Trophoblast cell (in vitro differentiated cells and primary cell): ENCODE measurements at regions not wholly inside any gene's neighbourhood (a gene's known extent, or its start where the extent isn't known, plus 50 kb on each side); places are given as distances from the start of the nearest gene placed in this dataset.

ENCODE experiments used
- DNase-seq, 2 donors: peaks; one replicate each; pipeline ENCODE4 v3.0.0-alpha.2; 2016
- H2AFZ ChIP-seq: 2 replicates; pipeline ENCODE4 v1.6.1; 2013; ENCODE audit warnings: low read length, moderate library complexity, mild to moderate bottlenecking; ENCODE audit not compliant: insufficient read depth, poor library complexity
- H2AK5ac ChIP-seq: 2 replicates; pipeline ENCODE4 v1.6.1; 2013; ENCODE audit warnings: mild to moderate bottlenecking, low read length
- H2BK120ac ChIP-seq: 2 replicates; pipeline ENCODE4 v1.6.1; 2013; ENCODE audit warnings: low read length, mild to moderate bottlenecking, moderate library complexity; ENCODE audit not compliant: insufficient read depth, poor library complexity
- H2BK12ac ChIP-seq: 2 replicates; pipeline ENCODE4 v1.6.1; 2013; ENCODE audit warnings: mild to moderate bottlenecking, low read length, moderate library complexity
- H2BK5ac ChIP-seq: 2 replicates; pipeline ENCODE4 v1.6.1; 2013; ENCODE audit warnings: low read length, low read depth, moderate library complexity, mild to moderate bottlenecking; ENCODE audit not compliant: poor library complexity
- H3K14ac ChIP-seq: 2 replicates; pipeline ENCODE4 v1.6.1; 2013; ENCODE audit warnings: mild to moderate bottlenecking, low read length
- H3K18ac ChIP-seq: 2 replicates; pipeline ENCODE4 v1.6.1; 2013; ENCODE audit warnings: mild to moderate bottlenecking, low read length
- H3K23ac ChIP-seq: 2 replicates; pipeline ENCODE4 v1.6.1; 2013; ENCODE audit warnings: low read length
- H3K27ac ChIP-seq: 2 replicates; pipeline ENCODE4 v1.5.1; 2013; ENCODE audit warnings: low read depth, mild to moderate bottlenecking, inconsistent platforms, low read length, moderate library complexity
- H3K27me3 ChIP-seq: 2 replicates; pipeline ENCODE4 v1.6.1; 2013; ENCODE audit warnings: inconsistent platforms, mild to moderate bottlenecking, low read length, moderate library complexity; ENCODE audit not compliant: insufficient read depth
- H3K36me3 ChIP-seq, 2 experiments: 1 replicate in 1 of 2; 2 replicates in 1 of 2; pipeline ENCODE4 v1.6.1; 2013; ENCODE audit warnings: low read length in 2 of 2, mild to moderate bottlenecking in 2 of 2, moderate library complexity in 1 of 2; ENCODE audit not compliant: insufficient read depth in 2 of 2, control insufficient read depth in 1 of 2
- H3K4ac ChIP-seq: 2 replicates; pipeline ENCODE4 v1.6.1; 2013; ENCODE audit warnings: low read depth, mild to moderate bottlenecking, low read length, moderate library complexity
- H3K4me1 ChIP-seq, 2 experiments: 1 replicate in 1 of 2; 2 replicates in 1 of 2; pipeline ENCODE4 v1.6.1; 2013; ENCODE audit warnings: low read length in 2 of 2, mild to moderate bottlenecking in 2 of 2, moderate library complexity in 1 of 2; ENCODE audit not compliant: insufficient read depth in 2 of 2, control insufficient read depth in 1 of 2
- H3K4me2 ChIP-seq: 2 replicates; pipeline ENCODE4 v1.6.1; 2013; ENCODE audit warnings: inconsistent platforms, mild to moderate bottlenecking, low read length, moderate library complexity
- H3K4me3 ChIP-seq: 2 replicates; pipeline ENCODE4 v1.5.1; 2013; ENCODE audit warnings: mild to moderate bottlenecking, low read depth, low read length, inconsistent platforms
- H3K79me1 ChIP-seq: one replicate; pipeline ENCODE4 v1.6.1; 2013; ENCODE audit warnings: low read length
- H3K79me2 ChIP-seq: 2 replicates; pipeline ENCODE4 v1.6.1; 2013; ENCODE audit warnings: low read length, mild to moderate bottlenecking; ENCODE audit not compliant: control insufficient read depth, insufficient read depth, poor library complexity
- H3K9ac ChIP-seq: 2 replicates; pipeline ENCODE4 v1.6.1; 2013; ENCODE audit warnings: mild to moderate bottlenecking, low read length
- H3K9me3 ChIP-seq: 2 replicates; pipeline ENCODE4 v1.6.1; 2013; ENCODE audit warnings: low read depth, mild to moderate bottlenecking, control low read depth, inconsistent platforms, low read length; ENCODE audit not compliant: insufficient read depth
- H4K12ac ChIP-seq: 2 replicates; pipeline ENCODE4 v1.6.1; 2013; ENCODE audit warnings: low read depth, mild to moderate bottlenecking, low read length, moderate library complexity
- H4K8ac ChIP-seq: 2 replicates; pipeline ENCODE4 v1.6.1; 2013; ENCODE audit warnings: low read depth, mild to moderate bottlenecking, low read length, moderate library complexity
- H4K91ac ChIP-seq: one replicate; pipeline ENCODE4 v1.6.1; 2013; ENCODE audit warnings: low read depth, mild to moderate bottlenecking, low read length, moderate library complexity
- WGBS: extraction: QIAGEN DNeasy Blood & Tissue Kit; methylation state at CpG from one replicate; pipeline ENCODE4 v1.1.7; 2013; ENCODE audit warnings: missing lambda C conversion rate; ENCODE audit not compliant: insufficient read length, insufficient coverage; ENCODE audit errors: extremely low coverage; 5-methylcytosine and 5-hydroxymethylcytosine counted together

- no peaks in the 10 kb centered on the region for H3K9me3 ChIP-seq
- H2BK5ac ChIP-seq: no peak overlapping the region
- H3K79me2 ChIP-seq: no peaks in the 10 kb centered on the region
- no peak overlapping the region for H3K23ac ChIP-seq
- H3K4ac ChIP-seq: no peak overlapping the region
- H3K9ac ChIP-seq: no peak overlapping the region
- H4K8ac ChIP-seq: no peak overlapping the region
- H2AFZ ChIP-seq: no peak overlapping the region
- H2AK5ac ChIP-seq: no peak overlapping the region
- H4K91ac ChIP-seq: no peak overlapping the region
- H4K12ac ChIP-seq: no peak overlapping the region
- H3K4me1 ChIP-seq: no peaks in the 10 kb centered on the region
- H2BK12ac ChIP-seq: no peak overlapping the region
- no peak overlapping the region for H3K18ac ChIP-seq
- H3K79me1 ChIP-seq: no peaks in the 10 kb centered on the region
- H3K14ac ChIP-seq: no peak overlapping the region
- H3K27me3 ChIP-seq: no peaks in the 10 kb centered on the region
- no peak overlapping the region for H3K4me3 ChIP-seq
- H3K36me3 ChIP-seq: no peaks in the 10 kb centered on the region
- no peak overlapping the region for H3K27ac ChIP-seq
- no peak for DNase-seq
- H2BK120ac ChIP-seq: no peak overlapping the region
- no peak overlapping the region for H3K4me2 ChIP-seq
Measured at GRCh38 chr2:183488421-183488820, 364.2 kb downstream of the NUP35 start.

DNA sequence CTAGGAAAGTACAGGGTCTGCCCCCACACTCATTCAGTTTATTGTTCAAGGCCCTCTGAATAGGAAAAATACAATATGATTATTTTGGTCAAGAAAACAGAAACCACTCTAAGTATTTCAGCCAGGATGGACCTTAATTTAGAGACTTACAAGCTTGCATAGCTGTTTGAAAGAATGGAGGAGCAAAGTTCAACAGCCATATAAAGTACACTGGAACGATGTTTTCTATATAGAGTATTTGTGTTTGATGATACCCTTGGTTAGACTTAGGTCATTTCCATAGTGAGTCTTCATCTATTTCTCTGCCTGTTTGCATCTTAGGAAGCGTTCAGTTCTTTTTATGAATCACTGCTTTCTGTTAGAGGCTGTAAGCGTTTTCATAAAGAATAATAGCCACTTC is 366.2 kb downstream of the NUP35 start:
- H3K36me3 ChIP-seq: no peaks in the 10 kb centered on the region
- H2BK5ac ChIP-seq: no peak overlapping the region
- no peak overlapping the region for H3K14ac ChIP-seq
- no peak overlapping the region for H3K4me3 ChIP-seq
- H3K4me2 ChIP-seq: no peak overlapping the region
- no peak overlapping the region for H2AK5ac ChIP-seq
- H4K91ac ChIP-seq: no peak overlapping the region
- no peak overlapping the region for H3K18ac ChIP-seq
- no peaks in the 10 kb centered on the region for H3K79me2 ChIP-seq
- no peak overlapping the region for H3K9ac ChIP-seq
- no peaks in the 10 kb centered on the region for H3K79me1 ChIP-seq
- no peaks in the 10 kb centered on the region for H3K9me3 ChIP-seq
- no peak overlapping the region for H3K23ac ChIP-seq
- no peak overlapping the region for H3K4ac ChIP-seq
- H4K8ac ChIP-seq: no peak overlapping the region
- H3K27me3 ChIP-seq: no peaks in the 10 kb centered on the region
- H2AFZ ChIP-seq: no peak overlapping the region
- H2BK12ac ChIP-seq: no peak overlapping the region
- WGBS: no CpG with 5 or more reads among the region's 3 CpGs
- H3K27ac ChIP-seq: no peak overlapping the region
- H2BK120ac ChIP-seq: no peak overlapping the region
- no peaks in the 10 kb centered on the region for H3K4me1 ChIP-seq
- DNase-seq: no peak
- H4K12ac ChIP-seq: no peak overlapping the region

- Histone ChIP-seq H2BK120ac (no peak overlapping the region), H2AFZ (no peak overlapping the region), H2AK5ac (no peak overlapping the region), H3K4me3 (no peak overlapping the region), H3K23ac (no peak overlapping the region), H3K9me3 (no peaks in the 10 kb centered on the region), H3K4me1 (no peaks in the 10 kb centered on the region), H3K14ac (no peak overlapping the region), H4K12ac (no peak overlapping the region), H3K4ac (no peak overlapping the region), H3K27me3 (no peaks in the 10 kb centered on the region), H2BK12ac (no peak overlapping the region), H4K8ac (no peak overlapping the region), H3K4me2 (no peak overlapping the region), H3K79me1 (no peaks in the 10 kb centered on the region), H3K9ac (no peak overlapping the region), H3K79me2 (no peaks in the 10 kb centered on the region), H4K91ac (no peak overlapping the region), H3K27ac (no peak overlapping the region), H3K18ac (no peak overlapping the region), H2BK5ac (no peak overlapping the region), H3K36me3 (no peaks in the 10 kb centered on the region)
- WGBS: no CpG with 5 or more reads among the region's 2 CpGs
- no peak for DNase-seq
Measured at GRCh38 chr2:183490914-183491313, 366.7 kb downstream of the NUP35 start.

DNA sequence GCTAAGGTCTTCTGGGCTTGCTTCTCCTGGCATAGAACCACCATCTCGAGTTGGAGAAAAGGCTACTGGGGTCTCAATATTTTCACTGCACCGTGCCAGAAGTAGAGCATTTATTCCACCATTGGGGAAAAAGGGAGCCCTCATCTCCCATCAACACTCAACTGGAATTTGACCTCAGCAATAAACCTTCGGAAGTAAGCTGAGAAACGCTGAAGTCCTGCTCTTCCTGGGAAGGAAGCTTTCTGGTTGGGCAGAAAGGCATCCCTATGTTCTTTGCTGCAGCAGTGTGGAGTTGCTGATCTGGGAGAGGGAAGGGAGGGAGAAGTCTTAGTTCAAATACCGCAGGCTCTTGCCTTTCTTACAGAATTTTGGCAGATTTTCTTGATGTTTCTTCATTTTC is 368.8 kb downstream of the NUP35 start:
- Histone ChIP-seq H2BK5ac (no peak overlapping the region), H3K18ac (no peak overlapping the region), H3K4me1 (no peaks in the 10 kb centered on the region), H3K79me1 (no peaks in the 10 kb centered on the region), H3K9me3 (no peaks in the 10 kb centered on the region), H3K4me2 (no peak overlapping the region), H2AK5ac (no peak overlapping the region), H3K14ac (no peak overlapping the region), H2BK12ac (no peak overlapping the region), H3K36me3 (no peaks in the 10 kb centered on the region), H4K12ac (no peak overlapping the region), H3K9ac (no peak overlapping the region), H4K8ac (no peak overlapping the region), H3K4me3 (no peak overlapping the region), H3K27me3 (no peaks in the 10 kb centered on the region), H2BK120ac (no peak overlapping the region), H3K4ac (no peak overlapping the region), H4K91ac (no peak overlapping the region), H3K27ac (no peak overlapping the region), H3K23ac (no peak overlapping the region), H2AFZ (no peak overlapping the region), H3K79me2 (no peaks in the 10 kb centered on the region)
- no peak for DNase-seq
- WGBS: no CpG with 5 or more reads among the region's 5 CpGs

GRCh38 chr2:183495079-183495478 is 370.8 kb downstream of the NUP35 start:
- no peak overlapping the region for H3K4me3 ChIP-seq
- no CpG with 5 or more reads among the region's 2 CpGs for WGBS

More at GRCh38 chr2:183495079-183495478, 370.8 kb downstream of the NUP35 start:
- Histone ChIP-seq H2BK12ac (no peak overlapping the region), H3K79me2 (no peaks in the 10 kb centered on the region), H3K79me1 (no peaks in the 10 kb centered on the region), H3K14ac (no peak overlapping the region), H3K27me3 (no peaks in the 10 kb centered on the region), H3K4me2 (no peak overlapping the region), H4K8ac (no peak overlapping the region), H3K9me3 (no peaks in the 10 kb centered on the region), H4K91ac (no peak overlapping the region), H2BK5ac (no peak overlapping the region), H2BK120ac (no peak overlapping the region), H2AK5ac (no peak overlapping the region), H2AFZ (no peak overlapping the region), H3K4ac (no peak overlapping the region), H3K18ac (no peak overlapping the region), H3K23ac (no peak overlapping the region), H3K9ac (no peak overlapping the region), H3K4me1 (no peaks in the 10 kb centered on the region), H3K27ac (no peak overlapping the region), H3K36me3 (no peaks in the 10 kb centered on the region), H4K12ac (no peak overlapping the region)
- DNase-seq: no peak
